Testis (tissue), 2 donors: ENCODE measurements at regions not wholly inside any gene's neighbourhood (a gene's known extent, or its start where the extent isn't known, plus 50 kb on each side); places are given as distances from the start of the nearest gene placed in this dataset.
"Not testable (repeated sequence)": the region's sequence is repeated elsewhere in the genome, so short reads cannot be mapped to it uniquely, and the experiment has no call there.

Experiments
- DNase-seq: peaks from one replicate; pipeline ENCODE4 v3.0.0-alpha.2; 2019
- H3K27ac ChIP-seq, 2 donors: fragments of 200-600 bp; sonication (generic); one replicate each; pipeline ENCODE4 v1.5.1; 2019
- H3K27me3 ChIP-seq: fragments of 200-600 bp; sonication (generic); one replicate; pipeline ENCODE4 v1.5.1; 2019
- H3K36me3 ChIP-seq: fragments of 200-600 bp; sonication (generic); one replicate; pipeline ENCODE4 v1.5.1; 2017; ENCODE audit warnings: low read depth; ENCODE audit errors: missing control alignments
- H3K4me1 ChIP-seq: fragments of 200-600 bp; sonication (generic); one replicate; pipeline ENCODE4 v1.5.1; 2019
- H3K4me3 ChIP-seq, 2 donors: fragments of 200-600 bp; sonication (generic); one replicate each; pipeline ENCODE4 v1.5.1; 2017 to 2019
- H3K9me3 ChIP-seq: fragments of 200-600 bp; sonication (generic); one replicate; pipeline ENCODE4 v1.5.1; 2017
- CTCF ChIP-seq, 3 experiments: fragments of 450-650 bp in 2 of 3; fragments of 200-600 bp in 1 of 3; sonication (generic) in 1 of 3; IDR thresholded peaks; one replicate each; pipeline ENCODE4 v1.5.1; 2016 to 2019; ENCODE audit warnings: antibody characterized with exemption in 3 of 3, mild to moderate bottlenecking in 2 of 3, moderate library complexity in 1 of 3
- POLR2A ChIP-seq: fragments of 450-650 bp; IDR thresholded peaks from one replicate; pipeline ENCODE4 v1.6.1; 2017; ENCODE audit warnings: antibody characterized with exemption, mild to moderate bottlenecking, moderate library complexity
- WGBS, 2 donors: methylation state at CpG; one replicate each; pipeline ENCODE4 v1.1.5; 2018; 5-methylcytosine and 5-hydroxymethylcytosine counted together
- intact Hi-C: fragments of 100-400 bp; cut with DNase I; formaldehyde crosslinking; loops from one replicate; pipeline ENCODE4 v1.15.1; 2023; ENCODE audit warnings: low total_unique reads

DNA sequence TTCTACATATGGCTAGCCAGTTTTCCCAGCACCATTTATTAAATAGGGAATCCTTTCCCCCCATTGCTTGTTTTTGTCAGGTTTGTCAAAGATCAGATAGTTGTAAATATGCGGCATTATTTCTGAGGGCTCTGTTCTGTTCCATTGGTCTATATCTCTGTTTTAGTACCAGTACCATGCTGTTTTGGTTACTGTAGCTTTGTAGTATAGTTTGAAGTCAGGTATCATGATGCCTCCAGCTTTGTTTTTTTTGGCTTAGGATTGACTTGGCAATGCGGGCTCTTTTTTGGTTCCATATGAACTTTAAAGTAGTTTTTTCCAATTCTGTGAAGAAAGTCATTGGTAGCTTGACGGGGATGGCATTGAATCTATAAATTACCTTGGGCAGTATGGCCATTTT is 60.0 kb upstream of the GPC3 start:
- WGBS, 2 donors, result 96 to 97% methylated on average over 3 of the region's 3 CpGs

GRCh38 chrX:134067107-134067506 is 81.7 kb upstream of the GPC3 start:
- H3K27ac ChIP-seq, DNase-seq, intact Hi-C loops, H3K9me3 ChIP-seq, H3K27me3 ChIP-seq, H3K4me1 ChIP-seq, H3K36me3 ChIP-seq, H3K4me3 ChIP-seq: not testable (repeated sequence)
- 95 to 100% methylated on average over 2 to 3 of the region's 3 CpGs for WGBS, 2 donors

More for the DNA sequence above, 60.0 kb upstream of the GPC3 start:
- H3K9me3 ChIP-seq, H3K4me1 ChIP-seq, H3K27me3 ChIP-seq, H3K36me3 ChIP-seq, H3K4me3 ChIP-seq, intact Hi-C loops, H3K27ac ChIP-seq, DNase-seq: not testable (repeated sequence)

- 43 to 57% methylated on average over 6 of the region's 6 CpGs for WGBS, 2 donors
- H3K9me3 ChIP-seq, H3K36me3 ChIP-seq, H3K4me1 ChIP-seq, H3K27ac ChIP-seq, H3K27me3 ChIP-seq, intact Hi-C loops, DNase-seq, H3K4me3 ChIP-seq: not testable (repeated sequence)
These were observed 86.5 kb upstream of the GPC3 start for GRCh38 chrX:134071899-134072298.

GRCh38 chrX:134073341-134073740 is 87.9 kb upstream of the GPC3 start:
- 94 to 100% methylated on average over 1 to 2 of the region's 2 CpGs for WGBS, 2 donors
- intact Hi-C loops, result no loop called here
- no peaks in the 10 kb centered on the region for H3K4me1 ChIP-seq
- H3K4me3 ChIP-seq, result no peak overlapping the region
- H3K27me3 ChIP-seq, result no peaks in the 10 kb centered on the region
- H3K9me3 ChIP-seq, result no peaks in the 10 kb centered on the region
- no peak for DNase-seq
- H3K36me3 ChIP-seq, result no peaks in the 10 kb centered on the region
- TF ChIP-seq CTCF (IDR thresholded peaks at IDR 0.05) (no peak), POLR2A (no peak)
- H3K27ac ChIP-seq, result no peak overlapping the region

DNA sequence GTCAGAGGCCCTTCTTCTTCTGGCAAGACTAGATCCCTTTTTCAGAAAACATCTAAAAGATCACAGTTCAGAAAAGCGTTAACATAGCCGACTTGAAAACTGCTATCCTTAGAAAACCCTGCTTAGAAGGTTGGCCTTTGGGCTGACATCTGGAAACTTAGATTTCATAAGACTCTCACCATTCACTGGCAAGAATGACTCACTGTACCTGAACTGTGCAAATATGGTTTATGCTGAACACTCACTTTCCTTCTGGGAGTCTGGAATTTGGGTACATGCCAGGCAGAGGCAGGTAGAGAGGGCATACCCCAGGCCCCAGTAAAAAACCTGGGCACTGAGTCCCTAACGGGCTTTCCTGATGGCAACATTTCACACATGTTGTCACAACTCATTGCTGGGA is 88.8 kb upstream of the GPC3 start:
- Histone ChIP-seq H3K9me3 (no peaks in the 10 kb centered on the region), H3K4me1 (no peaks in the 10 kb centered on the region), H3K4me3 (no peak overlapping the region), H3K27me3 (no peaks in the 10 kb centered on the region), H3K36me3 (no peaks in the 10 kb centered on the region), H3K27ac (no peak overlapping the region)
- intact Hi-C loops, result no loop called here
- no peak for DNase-seq
- 69 to 90% methylated on average over 3 of the region's 3 CpGs for WGBS, 2 donors
- TF ChIP-seq POLR2A (no peak), CTCF (IDR thresholded peaks at IDR 0.05) (no peak)

GRCh38 chrX:134075894-134076718 is 90.7 kb upstream of the GPC3 start:
- H3K9me3 ChIP-seq, result no peaks in the 10 kb centered on the region
- no peaks in the 10 kb centered on the region for H3K27me3 ChIP-seq
- no peak for TF ChIP-seq CTCF (IDR thresholded peaks at IDR 0.05)
- TF ChIP-seq POLR2A, result no peak
- no peak for DNase-seq
- WGBS, 2 donors, result 72 to 78% methylated on average over 15 to 26 of the region's 26 CpGs
- no peaks in the 10 kb centered on the region for H3K4me1 ChIP-seq
- H3K27ac ChIP-seq, result no peak overlapping the region
- H3K4me3 ChIP-seq, result no peak overlapping the region
- intact Hi-C loops, result no loop called here
- no peaks in the 10 kb centered on the region for H3K36me3 ChIP-seq
